ENCODE measurements at regions not wholly inside any gene's neighbourhood (a gene's known extent, or its start where the extent isn't known, plus 50 kb on each side); places are given as distances from the start of the nearest gene placed in this dataset.

DNA sequence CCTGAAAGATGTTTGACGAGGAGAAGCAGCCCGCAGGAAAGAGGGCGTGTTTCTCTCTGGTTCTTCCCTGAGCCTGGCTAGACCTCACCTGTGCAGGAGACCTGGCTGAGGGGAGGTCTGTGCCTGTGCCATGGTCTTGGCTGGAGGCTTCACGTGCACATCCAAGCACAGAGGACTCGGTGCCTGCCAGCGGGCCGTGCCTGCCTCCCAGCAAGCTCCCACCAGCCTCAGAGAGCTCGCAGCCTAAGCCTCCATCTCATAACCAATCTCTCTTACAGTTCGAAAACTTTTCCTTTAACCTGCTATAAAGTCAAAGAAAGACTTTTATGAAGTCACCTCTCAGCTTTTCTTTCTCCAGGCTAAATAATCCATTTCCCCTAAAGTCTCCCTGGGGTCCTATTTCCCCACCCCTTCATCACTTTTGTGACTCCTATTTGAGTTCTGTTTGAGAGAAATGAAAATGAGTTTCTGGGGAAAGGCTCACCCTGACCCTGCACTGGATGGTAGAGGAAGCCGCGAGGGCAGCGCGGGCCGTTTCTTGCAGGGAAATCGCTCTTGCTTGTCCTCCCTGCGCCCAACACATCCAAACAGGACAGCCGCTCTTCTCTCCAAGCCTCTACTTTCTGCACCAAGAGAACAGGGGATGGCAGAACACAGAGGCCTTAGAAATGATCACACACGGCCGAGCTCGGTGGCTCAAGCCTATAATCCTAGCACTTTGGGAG, 521.0 kb downstream of the SOX11 start:
- no peak for FAIRE-seq

DNA sequence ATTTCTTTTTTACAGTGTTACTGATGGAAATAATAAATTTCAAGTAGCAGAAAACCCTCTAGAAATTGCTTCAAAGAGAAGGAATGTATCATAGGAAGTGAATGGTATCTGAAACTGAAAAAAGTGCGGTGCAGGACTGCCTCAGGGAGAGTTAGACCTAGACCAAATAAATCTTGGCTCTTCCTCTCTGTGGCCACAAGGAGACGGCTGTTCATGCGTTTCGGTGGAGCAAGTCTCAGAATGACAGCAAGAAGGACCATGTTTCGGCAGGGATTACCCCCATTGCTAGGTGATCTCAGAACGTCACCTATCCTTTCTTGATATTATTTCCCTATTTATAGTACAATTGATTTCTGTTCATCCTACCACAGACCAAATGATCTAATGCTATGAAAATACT, 522.3 kb downstream of the SOX11 start:
- TF ChIP-seq POLR2A (IDR thresholded peaks at IDR 0.05; ENCODE audit: low read depth, low read length), result no peak
- DNase-seq (ENCODE audit: insufficient read length, low spot score) (no peak), FAIRE-seq (no peak)

More for the DNA sequence above, 521.0 kb downstream of the SOX11 start:
- DNase-seq (ENCODE audit: insufficient read length, low spot score), result no peak
- no peak for TF ChIP-seq POLR2A (IDR thresholded peaks at IDR 0.05; ENCODE audit: low read depth, low read length)

DNA sequence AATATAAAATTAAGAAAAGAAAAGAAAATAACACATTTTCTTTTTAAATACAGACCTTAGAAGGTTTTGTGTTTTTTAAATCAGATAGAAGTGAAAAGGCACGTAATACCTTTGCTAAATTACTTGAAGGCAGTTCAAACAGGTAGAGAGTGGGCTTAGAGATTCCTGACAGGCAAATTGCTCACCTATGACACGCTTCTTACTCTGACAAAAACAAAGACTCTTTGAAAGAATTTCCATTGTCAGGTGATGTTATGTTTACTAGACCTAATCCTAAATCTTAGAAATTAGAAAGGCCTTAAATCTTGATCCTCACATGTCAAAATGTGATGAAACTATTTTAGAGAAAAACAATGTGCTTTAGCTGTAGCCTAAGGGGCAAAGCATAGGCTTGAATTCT, 522.9 kb downstream of the SOX11 start:
- no peak for TF ChIP-seq POLR2A (IDR thresholded peaks at IDR 0.05; ENCODE audit: low read depth, low read length)
- FAIRE-seq (no peak), DNase-seq (ENCODE audit: insufficient read length, low spot score) (no peak)

DNA sequence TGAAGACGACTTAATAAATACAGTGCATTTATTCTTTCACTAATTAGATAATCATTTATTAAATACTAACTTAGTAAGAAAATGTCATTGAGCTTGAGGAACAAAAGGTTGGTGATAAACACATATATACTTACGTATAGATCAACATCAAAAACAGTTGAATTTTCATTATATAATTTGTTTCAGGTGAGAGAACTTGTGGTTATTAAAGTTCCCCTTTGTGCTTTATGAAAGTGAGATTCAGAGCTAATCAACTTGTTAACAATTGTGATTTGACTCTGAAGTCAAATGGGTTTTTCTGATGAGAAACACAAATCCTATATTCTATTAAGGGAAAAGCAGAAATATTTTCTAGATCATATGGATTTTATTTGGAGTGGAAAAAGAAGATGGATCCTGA, 524.0 kb downstream of the SOX11 start:
- no peak for FAIRE-seq
- no peak for DNase-seq (ENCODE audit: insufficient read length, low spot score)
- TF ChIP-seq POLR2A (IDR thresholded peaks at IDR 0.05; ENCODE audit: low read depth, low read length), result no peak

GRCh38 chr2:6218926-6219325, 526.7 kb downstream of the SOX11 start:
- DNase-seq (ENCODE audit: insufficient read length, low spot score) (no peak), FAIRE-seq (no peak)
- TF ChIP-seq POLR2A (IDR thresholded peaks at IDR 0.05; ENCODE audit: low read depth, low read length), result no peak

DNA sequence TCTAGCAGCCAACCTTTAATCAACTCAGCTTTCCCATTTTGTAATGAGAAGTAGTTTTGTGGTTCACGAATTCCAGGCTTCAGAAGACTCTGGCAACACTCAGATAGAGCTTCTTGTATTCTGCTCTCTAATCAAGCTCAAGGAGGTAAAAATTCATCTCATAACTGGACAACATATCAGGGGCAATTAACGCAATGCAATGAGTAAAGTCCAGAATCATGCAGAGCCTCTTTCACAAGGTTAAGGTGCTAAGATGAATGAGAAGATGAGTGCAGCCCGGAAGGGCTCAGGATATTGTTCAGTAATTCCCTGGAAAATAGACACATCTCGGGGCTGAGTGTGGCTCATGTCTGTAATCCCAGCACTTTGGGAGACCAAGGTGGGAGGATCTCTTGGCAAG, 527.7 kb downstream of the SOX11 start:
- TF ChIP-seq POLR2A (IDR thresholded peaks at IDR 0.05; ENCODE audit: low read depth, low read length), result no peak
- FAIRE-seq (no peak), DNase-seq (ENCODE audit: insufficient read length, low spot score) (no peak)

DNA sequence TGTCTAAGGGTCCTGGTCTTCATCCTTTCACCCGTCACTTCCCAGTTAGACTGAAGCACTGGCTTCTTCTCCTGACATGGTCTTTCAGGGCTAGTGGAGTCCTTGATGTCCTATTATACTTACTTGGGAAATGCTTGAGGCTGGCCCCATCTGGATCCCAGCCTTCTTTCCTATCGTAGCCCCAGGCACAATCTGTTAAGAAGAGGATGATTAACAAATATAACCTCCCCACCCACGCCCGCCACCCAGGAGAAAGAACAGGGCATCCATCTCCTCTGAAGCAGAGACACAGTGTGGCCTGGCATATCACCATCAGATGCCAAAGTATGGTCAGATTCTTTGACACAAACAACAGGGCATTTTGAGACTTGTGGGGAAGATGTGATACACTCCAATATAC, 530.1 kb downstream of the SOX11 start:
- DNase-seq (ENCODE audit: insufficient read length, low spot score), result no peak
- FAIRE-seq, result no peak
- no peak for TF ChIP-seq POLR2A (IDR thresholded peaks at IDR 0.05; ENCODE audit: low read depth, low read length)

- FAIRE-seq (no peak), DNase-seq (ENCODE audit: insufficient read length, low spot score) (no peak)
- TF ChIP-seq POLR2A (IDR thresholded peaks at IDR 0.05; ENCODE audit: low read depth, low read length), result no peak
These were observed 532.1 kb downstream of the SOX11 start for GRCh38 chr2:6224267-6224666.

DNA sequence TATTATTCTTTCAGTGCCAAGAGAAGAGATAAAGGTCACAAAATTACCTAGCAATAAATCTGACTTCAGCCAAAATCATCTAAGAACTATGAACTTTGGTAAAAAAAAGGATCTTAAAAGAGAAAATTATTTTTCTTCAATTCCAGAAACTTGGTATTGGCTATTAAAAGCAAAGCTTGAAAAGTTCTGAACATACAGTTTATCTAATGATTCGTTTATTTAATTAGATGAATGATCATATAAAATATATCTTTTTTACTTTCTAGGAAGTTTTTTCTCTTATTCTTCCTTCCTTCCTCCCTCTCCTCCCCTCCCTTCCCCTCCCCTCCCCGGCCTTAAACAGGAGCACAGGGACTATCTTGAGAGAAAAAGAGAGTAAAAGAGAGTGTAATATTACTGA, 536.1 kb downstream of the SOX11 start:
- no peak for FAIRE-seq

GRCh38 chr2:6231166-6231565, 539.0 kb downstream of the SOX11 start:
- TF ChIP-seq POLR2A (IDR thresholded peaks at IDR 0.05; ENCODE audit: low read depth, low read length), result no peak
- DNase-seq (ENCODE audit: insufficient read length, low spot score) (no peak), FAIRE-seq (no peak)

More for the DNA sequence above, 536.1 kb downstream of the SOX11 start:
- no peak for DNase-seq (ENCODE audit: insufficient read length, low spot score)
- no peak for TF ChIP-seq POLR2A (IDR thresholded peaks at IDR 0.05; ENCODE audit: low read depth, low read length)

GRCh38 chr2:6233993-6234392, 541.8 kb downstream of the SOX11 start:
- no peak for TF ChIP-seq POLR2A (IDR thresholded peaks at IDR 0.05; ENCODE audit: low read depth, low read length)
- no peak for DNase-seq (ENCODE audit: insufficient read length, low spot score)
- no peak for FAIRE-seq

GRCh38 chr2:6234702-6235101, 542.5 kb downstream of the SOX11 start:
- DNase-seq (ENCODE audit: insufficient read length, low spot score) (no peak), FAIRE-seq (no peak)
- no peak for TF ChIP-seq POLR2A (IDR thresholded peaks at IDR 0.05; ENCODE audit: low read depth, low read length)

DNA sequence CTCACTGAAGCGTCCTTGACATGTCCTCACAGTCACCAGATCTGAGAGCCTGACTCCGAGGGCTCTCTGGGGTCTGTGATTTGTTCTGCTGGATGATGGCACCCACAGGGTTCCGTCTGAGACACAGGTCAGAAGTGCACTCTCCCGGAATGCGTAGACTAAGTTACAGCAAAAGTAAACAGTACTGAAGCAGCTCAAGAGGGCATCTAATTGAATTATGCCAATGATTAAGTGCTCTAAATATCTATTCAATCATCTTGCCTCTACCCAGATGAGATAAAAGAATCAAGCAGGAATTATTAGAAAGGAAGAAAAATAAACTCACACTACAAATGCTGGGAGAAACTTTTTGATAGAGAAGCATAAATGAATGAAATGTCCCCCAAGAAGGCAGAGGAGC, 544.1 kb downstream of the SOX11 start:
- DNase-seq (ENCODE audit: insufficient read length, low spot score) (no peak), FAIRE-seq (no peak)
- no peak for TF ChIP-seq POLR2A (IDR thresholded peaks at IDR 0.05; ENCODE audit: low read depth, low read length)

DNA sequence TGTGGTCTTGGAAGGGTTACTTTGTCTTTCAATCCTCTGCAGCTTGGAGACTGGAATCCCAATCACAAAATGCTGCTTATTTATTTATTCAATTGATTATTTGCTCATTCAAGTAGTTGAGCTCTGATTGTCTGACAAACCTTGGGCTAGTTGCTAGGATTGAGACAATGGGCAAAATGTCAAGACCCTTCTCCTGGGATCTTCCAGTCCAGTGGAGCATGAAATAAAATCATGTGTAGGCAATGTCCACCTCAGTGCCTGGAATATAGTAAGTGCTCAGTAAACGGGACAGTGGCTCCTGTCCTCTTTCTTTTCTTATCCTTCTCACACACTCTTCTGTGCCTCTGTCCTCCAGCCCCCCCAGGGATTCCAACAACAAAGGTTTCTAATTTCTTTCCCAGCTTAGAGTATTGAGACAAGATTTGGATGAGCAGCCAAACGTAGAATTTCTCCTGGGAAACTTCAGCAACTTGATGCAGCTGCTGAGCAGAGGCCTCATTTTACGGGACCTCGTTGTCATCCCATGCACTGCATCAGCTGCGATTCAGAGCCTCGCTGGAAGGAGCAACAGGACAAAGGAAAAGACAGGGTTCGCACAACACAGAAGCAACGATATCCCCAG, 545.0 kb downstream of the SOX11 start:
- FAIRE-seq, result no peak
- no peak for TF ChIP-seq POLR2A (IDR thresholded peaks at IDR 0.05; ENCODE audit: low read depth, low read length)

DNA sequence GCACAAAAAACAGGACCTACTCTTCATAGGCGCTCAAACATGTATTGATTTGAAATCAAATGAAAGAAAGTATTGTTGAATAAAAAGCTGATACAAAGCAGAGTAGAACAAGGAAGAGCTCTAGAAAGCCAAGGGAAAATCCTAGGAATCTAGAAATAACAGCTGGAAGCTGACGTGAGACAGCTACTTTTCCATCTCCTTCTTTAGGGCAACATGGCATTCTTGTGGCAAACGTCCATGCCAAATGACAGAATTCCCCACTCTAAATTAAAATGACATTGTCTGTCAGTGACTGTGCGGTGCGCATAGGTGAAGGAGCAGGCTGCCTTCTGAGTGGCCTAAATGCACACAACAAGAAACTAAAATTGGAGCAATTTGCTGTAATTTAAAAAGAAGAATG, 557.4 kb downstream of the SOX11 start:
- FAIRE-seq (no peak), DNase-seq (ENCODE audit: insufficient read length, low spot score) (no peak)
- no peak for TF ChIP-seq POLR2A (IDR thresholded peaks at IDR 0.05; ENCODE audit: low read depth, low read length)

More for the DNA sequence above, 545.0 kb downstream of the SOX11 start:
- DNase-seq (ENCODE audit: insufficient read length, low spot score), result no peak

Data from H54 (cell line).